Ectodermal cell (in vitro differentiated cells): ENCODE measurements at regions not wholly inside any gene's neighbourhood (a gene's known extent, or its start where the extent isn't known, plus 50 kb on each side); places are given as distances from the start of the nearest gene placed in this dataset.
A peak's percentile ranks its signal among the peaks of the same experiment; 100 is the strongest.

Experiments used
- H3K27ac ChIP-seq: 2 replicates; pipeline ENCODE4 v1.7.0; 2013; ENCODE audit warnings: mild to moderate bottlenecking, low read depth, low read length; ENCODE audit not compliant: insufficient read depth, poor library complexity, severe bottlenecking
- H3K27me3 ChIP-seq: 2 replicates; pipeline ENCODE4 v1.7.0; 2013; ENCODE audit warnings: mild to moderate bottlenecking, low read length; ENCODE audit not compliant: insufficient read depth, control insufficient read depth, poor library complexity, severe bottlenecking
- H3K36me3 ChIP-seq: one replicate; pipeline ENCODE4 v1.7.0; 2013; ENCODE audit warnings: low read length; ENCODE audit not compliant: control insufficient read depth, insufficient read depth
- H3K4me1 ChIP-seq: one replicate; pipeline ENCODE4 v1.7.0; 2013; ENCODE audit warnings: low read length; ENCODE audit not compliant: control insufficient read depth, insufficient read depth
- H3K4me3 ChIP-seq: 2 replicates; pipeline ENCODE4 v1.7.0; 2013; ENCODE audit warnings: low read depth, low read length, control low read depth; ENCODE audit not compliant: insufficient read depth
- H3K9me3 ChIP-seq: 2 replicates; pipeline ENCODE4 v1.7.0; 2013; ENCODE audit warnings: mild to moderate bottlenecking, low read length, moderate library complexity; ENCODE audit not compliant: control insufficient read depth
- WGBS, 2 experiments: methylation state at CpG; one replicate each; pipeline ENCODE4 v1.1.7; 2013; ENCODE audit warnings: missing lambda C conversion rate in 2 of 2; 5-methylcytosine and 5-hydroxymethylcytosine counted together

DNA sequence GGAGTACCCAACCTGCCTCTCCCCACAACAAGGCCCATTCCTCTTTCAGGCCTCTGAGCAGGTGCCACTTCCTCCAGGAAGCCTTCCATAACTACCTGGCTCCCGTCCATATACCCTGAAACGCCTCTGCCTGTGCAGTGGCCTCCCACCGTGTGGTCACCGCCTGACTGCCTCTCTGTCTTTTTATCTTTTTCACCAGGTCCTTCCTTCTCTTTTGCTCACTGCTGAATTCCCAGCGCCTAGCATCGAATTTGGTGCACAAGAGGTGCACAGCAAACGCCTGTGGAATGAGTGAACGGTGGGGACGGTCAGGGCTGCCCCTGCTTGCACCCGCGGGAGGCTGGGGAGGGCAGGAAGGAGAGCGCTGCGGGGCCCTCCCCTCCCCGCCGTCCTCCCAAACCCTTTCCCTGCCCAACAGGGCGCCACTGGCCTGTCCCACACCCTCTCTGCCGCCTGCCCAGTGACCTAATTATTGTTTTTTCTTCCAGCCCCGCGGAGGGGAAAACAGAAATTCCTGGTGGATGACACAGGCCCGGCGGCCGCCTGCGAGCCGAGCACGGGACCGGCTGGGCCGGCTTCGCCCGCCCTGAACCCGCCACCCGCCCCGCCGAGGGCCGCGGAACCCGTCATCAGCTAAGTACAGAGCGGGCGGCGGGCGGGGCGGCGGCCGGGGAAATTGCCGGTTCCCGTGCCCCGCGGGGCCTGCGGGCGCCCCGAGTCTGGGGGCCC lies 140.1 kb downstream of the SMAD6 start:
- H3K27ac ChIP-seq: no peak overlapping the region
- WGBS, 2 experiments: 5 to 7% methylated on average over 50 of the region's 50 CpGs
- peak overlapping the region; percentile 30 for H3K4me3 ChIP-seq
- H3K4me1 ChIP-seq: peaks cover 4% of the 10 kb centered on the region
- no peaks in the 10 kb centered on the region for H3K36me3 ChIP-seq
- no peaks in the 10 kb centered on the region for H3K9me3 ChIP-seq
- H3K27me3 ChIP-seq: peaks cover 41% of the 10 kb centered on the region

DNA sequence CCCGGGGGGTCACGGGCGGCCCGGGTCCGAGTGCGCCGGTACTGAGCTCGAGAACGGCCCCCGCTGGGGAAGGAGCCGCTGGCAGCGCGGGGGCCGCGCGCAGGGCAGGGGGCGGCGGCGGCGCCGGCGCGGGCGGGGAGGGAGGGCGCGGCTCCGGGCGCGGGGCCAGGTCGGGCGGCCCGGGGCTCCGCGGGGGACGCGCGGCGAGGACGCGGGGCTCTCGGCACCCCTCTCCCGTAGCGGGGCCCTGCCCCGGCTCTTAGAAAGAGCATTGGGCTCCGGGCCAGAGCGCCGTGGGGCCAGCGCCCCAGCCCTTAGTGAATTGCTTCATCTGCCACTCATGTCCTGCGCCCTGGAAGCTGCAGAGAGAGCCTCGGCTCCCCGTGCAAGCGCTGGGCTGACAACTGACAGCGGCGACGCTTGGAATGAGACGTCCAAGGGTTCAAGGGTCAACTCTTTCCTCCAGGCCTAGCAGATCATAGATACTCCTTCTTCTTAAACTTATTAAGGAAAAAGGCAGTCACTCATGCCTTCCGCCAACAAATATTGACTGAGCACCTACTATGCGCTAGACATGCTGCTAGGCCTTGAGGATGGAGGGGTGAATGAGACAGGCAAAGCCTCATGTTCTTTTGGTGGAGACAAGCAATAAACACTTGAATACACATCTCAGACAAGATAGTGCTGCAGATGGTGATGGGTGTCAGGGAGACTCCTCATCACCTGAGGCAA lies 140.8 kb downstream of the SMAD6 start:
- Histone ChIP-seq H3K36me3 (no peaks in the 10 kb centered on the region), H3K9me3 (no peaks in the 10 kb centered on the region), H3K27me3 (peaks cover 41% of the 10 kb centered on the region), H3K27ac (no peak overlapping the region), H3K4me1 (peaks cover 4% of the 10 kb centered on the region), H3K4me3 (peak overlapping the region; percentile 30)
- 5% methylated on average over 58 of the region's 58 CpGs for WGBS, 2 experiments

DNA sequence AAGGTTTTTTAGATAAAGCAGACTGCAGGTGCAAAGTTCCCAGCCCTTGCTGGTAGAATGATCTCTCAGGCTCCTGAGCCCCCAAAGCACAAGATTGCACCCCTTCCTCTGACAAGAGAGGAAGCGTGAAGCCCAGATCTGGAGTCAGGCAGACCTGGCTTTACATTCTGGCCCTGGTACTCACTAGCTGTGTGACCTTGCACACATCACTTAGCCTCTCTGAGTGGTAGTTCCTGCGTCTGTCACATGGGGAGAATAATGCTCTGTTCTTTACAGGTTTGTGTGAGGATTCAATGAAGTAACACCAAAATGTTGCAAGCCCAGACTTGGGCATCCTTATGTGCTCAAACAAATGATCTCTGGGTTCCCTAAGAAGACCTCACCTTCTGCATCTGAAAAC lies 141.5 kb downstream of the SMAD6 start:
- Histone ChIP-seq H3K4me3 (no peak overlapping the region), H3K4me1 (no peaks in the 10 kb centered on the region), H3K27ac (no peak overlapping the region), H3K27me3 (peaks cover 41% of the 10 kb centered on the region), H3K36me3 (no peaks in the 10 kb centered on the region), H3K9me3 (no peaks in the 10 kb centered on the region)
- WGBS, 2 experiments: 89 to 96% methylated on average over 2 of the region's 2 CpGs

DNA sequence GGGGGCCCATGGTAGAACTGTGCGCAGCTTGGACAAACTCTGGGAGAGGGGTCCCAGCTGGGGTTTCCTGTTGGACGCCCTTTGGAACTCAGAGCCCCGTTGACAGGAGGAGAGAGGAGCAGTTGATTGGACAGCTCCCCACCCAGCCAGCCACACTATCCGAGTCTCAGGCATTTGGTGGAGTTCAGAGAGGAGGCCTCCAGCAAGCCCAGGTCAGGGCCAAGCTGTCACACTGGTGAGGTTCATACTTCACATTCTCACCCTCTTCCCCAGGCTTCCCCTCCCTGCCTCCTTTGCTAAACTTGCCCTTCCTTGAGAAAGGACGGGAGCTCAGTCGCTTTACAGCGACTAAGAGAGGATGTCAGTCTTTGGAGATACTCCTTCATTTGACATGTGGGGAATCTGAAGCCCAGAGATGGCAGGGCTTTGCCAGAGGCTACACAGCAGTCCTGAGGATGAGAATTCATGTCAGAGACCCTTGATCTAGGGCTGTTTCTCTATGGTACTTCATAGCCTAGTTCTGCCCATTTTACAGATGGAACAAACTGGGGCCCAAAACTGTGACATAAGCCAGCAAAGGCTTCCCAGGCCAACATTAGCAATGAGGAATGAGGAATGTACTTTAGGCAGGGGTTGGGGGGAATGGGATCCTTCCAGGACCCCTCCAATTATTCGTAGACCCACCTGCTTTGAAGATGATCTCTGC lies 142.2 kb downstream of the SMAD6 start:
- Histone ChIP-seq H3K27me3 (peaks cover 41% of the 10 kb centered on the region), H3K36me3 (no peaks in the 10 kb centered on the region), H3K9me3 (no peaks in the 10 kb centered on the region), H3K27ac (no peak overlapping the region), H3K4me3 (no peak overlapping the region), H3K4me1 (no peaks in the 10 kb centered on the region)
- 82 to 85% methylated on average over 8 of the region's 8 CpGs for WGBS, 2 experiments

DNA sequence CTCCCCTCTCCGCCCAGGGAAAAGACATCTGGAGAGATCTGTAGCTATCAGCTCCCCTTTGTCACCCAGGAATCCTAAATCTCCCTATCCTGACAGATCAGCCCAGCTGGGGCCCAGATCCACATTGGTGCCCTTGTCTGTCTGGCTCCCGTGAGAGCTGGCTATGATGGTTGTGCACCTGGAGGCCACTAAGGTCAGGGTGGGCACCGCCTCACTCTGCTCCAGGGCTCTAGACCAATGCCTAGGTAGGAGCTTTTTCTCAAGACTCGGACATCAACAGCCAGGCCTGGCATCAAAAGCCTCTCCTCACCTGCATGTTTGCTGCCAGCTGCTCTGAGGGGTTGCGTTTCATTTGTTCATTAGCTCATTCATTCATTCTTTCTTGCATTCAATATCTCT lies 142.7 kb downstream of the SMAD6 start:
- Histone ChIP-seq H3K4me1 (peaks cover under 1% of the 10 kb centered on the region), H3K36me3 (no peaks in the 10 kb centered on the region), H3K27me3 (peaks cover 41% of the 10 kb centered on the region), H3K9me3 (no peaks in the 10 kb centered on the region), H3K4me3 (no peak overlapping the region), H3K27ac (no peak overlapping the region)
- 92 to 97% methylated on average over 5 of the region's 5 CpGs for WGBS, 2 experiments

DNA sequence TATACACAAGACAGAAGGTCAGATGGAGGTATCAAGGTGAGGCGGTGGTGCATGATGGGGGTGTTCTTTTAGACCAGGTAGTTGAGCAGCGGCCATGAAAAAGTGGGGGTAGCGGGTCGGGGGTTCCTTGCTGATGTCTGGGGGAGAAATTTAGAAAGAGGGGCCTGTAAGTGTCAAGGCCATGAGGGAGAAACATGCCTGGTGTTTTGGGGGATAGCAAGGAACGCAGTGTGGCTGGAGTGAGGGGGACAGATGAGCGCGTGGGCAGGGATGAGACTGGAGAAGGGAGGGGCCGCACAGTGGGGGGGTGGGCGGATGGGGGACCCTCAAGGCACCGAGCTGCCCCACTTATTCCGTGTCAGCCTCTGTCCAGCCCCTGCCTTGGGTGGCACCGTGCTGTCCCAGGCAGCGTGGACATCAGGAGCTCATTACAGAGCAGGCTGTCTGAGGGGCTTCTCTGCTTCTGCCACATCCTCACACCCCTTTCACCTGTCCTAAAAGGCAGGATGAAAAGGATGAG lies 143.3 kb downstream of the SMAD6 start:
- 89 to 90% methylated on average over 13 of the region's 13 CpGs for WGBS, 2 experiments
- Histone ChIP-seq H3K36me3 (no peaks in the 10 kb centered on the region), H3K27ac (no peak overlapping the region)

DNA sequence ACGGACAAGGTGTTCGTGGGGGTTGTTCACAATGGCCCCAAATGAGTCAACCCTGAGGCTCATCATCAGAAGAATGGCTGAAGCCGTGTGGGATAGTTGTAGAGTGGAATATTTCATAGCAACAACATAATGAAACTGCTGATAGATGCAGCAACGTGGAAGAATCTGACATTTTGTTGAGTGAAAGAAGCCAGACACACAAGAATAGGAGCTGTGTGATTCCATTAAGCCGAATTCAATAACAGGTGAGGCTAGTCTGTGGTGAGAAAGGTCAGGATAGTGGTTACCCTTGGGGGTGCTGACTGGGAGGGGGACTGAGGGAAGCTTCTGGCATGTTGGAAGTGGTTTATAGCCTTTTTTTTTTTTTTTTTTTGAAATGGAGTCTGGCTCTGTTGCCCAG lies 144.0 kb downstream of the SMAD6 start:
- Histone ChIP-seq H3K9me3 (no peaks in the 10 kb centered on the region), H3K4me1 (peaks cover 9% of the 10 kb centered on the region), H3K4me3 (no peak overlapping the region), H3K27ac (no peak overlapping the region), H3K36me3 (no peaks in the 10 kb centered on the region), H3K27me3 (peaks cover 36% of the 10 kb centered on the region)
- 89 to 92% methylated on average over 5 of the region's 5 CpGs for WGBS, 2 experiments

More for the DNA sequence above, 143.3 kb downstream of the SMAD6 start:
- Histone ChIP-seq H3K4me1 (peaks cover 5% of the 10 kb centered on the region), H3K9me3 (no peaks in the 10 kb centered on the region), H3K27me3 (peaks cover 41% of the 10 kb centered on the region), H3K4me3 (no peak overlapping the region)

DNA sequence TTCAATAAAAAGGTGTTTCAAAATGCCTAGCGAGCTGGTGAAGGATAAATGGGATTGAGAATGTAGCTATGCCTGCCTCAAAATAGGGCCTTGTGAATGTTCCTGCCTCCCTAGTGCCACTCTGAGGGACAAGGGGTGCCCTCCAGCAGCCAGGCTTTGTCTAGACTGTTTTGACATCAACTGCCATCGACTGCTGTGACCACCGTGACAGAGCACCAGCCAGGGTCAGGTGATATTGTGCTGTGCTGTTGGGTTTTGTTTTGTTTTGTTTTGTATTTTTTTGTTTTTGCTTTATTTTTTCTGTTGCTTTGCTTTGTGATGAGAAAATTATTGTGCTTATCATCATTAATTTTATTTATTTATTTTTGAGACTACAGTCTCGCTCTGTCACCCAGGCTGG lies 144.8 kb downstream of the SMAD6 start:
- H3K27me3 ChIP-seq: peaks cover 32% of the 10 kb centered on the region
- H3K4me1 ChIP-seq: peaks cover 9% of the 10 kb centered on the region

DNA sequence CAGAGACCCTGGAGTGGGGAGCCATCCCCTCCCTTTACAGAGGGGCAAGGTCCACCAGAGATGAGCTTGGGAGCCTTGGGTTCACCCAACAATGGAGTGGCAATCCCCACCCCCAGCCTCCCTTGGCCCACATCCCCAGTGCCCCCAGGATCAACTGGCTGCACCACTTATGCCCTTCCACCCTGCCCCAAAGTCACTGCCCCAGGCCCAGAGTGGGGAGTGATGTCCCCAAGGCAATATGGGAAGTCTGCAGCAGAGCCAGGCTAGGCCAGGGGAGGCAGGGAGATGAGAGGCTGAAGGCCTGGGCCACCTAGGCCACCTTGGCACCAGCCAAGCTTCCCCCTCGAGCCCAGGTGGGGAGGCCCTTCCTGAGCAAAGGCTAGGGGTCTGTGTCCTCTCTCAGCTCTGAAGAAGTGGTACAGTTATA lies 145.5 kb downstream of the SMAD6 start:
- H3K4me1 ChIP-seq: peaks cover 9% of the 10 kb centered on the region
- 88 to 89% methylated on average over 1 of the region's 1 CpG for WGBS, 2 experiments
- H3K27ac ChIP-seq: no peak overlapping the region
- H3K4me3 ChIP-seq: no peak overlapping the region
- no peaks in the 10 kb centered on the region for H3K9me3 ChIP-seq
- H3K27me3 ChIP-seq: peaks cover 33% of the 10 kb centered on the region
- no peaks in the 10 kb centered on the region for H3K36me3 ChIP-seq

More for the DNA sequence above, 144.8 kb downstream of the SMAD6 start:
- Histone ChIP-seq H3K9me3 (no peaks in the 10 kb centered on the region), H3K27ac (no peak overlapping the region), H3K4me3 (no peak overlapping the region), H3K36me3 (no peaks in the 10 kb centered on the region)
- 95 to 98% methylated on average over 4 of the region's 4 CpGs for WGBS, 2 experiments

DNA sequence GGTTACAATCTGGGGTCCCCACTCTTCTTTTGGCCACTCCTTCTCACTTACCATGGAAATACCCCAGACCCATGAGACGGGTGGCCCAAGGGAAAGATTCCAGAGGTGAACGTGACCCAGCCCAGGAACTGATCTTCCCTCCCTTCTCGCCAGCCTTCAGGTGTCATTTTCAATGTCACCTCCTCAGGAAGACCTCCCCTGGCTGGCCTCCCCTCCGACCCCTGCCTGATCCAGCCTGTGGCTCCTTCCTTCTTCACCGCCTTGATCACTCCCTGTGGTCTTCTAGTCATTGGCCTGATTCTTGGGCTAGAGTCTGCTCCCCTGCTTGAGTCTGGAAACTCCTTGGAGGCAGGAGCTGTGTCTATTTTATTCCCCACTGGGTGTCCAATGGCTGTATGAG lies 146.1 kb downstream of the SMAD6 start:
- H3K4me1 ChIP-seq: peaks cover 9% of the 10 kb centered on the region
- WGBS, 2 experiments: 89 to 93% methylated on average over 5 of the region's 5 CpGs

More for the DNA sequence above, 146.1 kb downstream of the SMAD6 start:
- H3K36me3 ChIP-seq: no peaks in the 10 kb centered on the region
- H3K27me3 ChIP-seq: peaks cover 33% of the 10 kb centered on the region
- H3K27ac ChIP-seq: no peak overlapping the region
- H3K4me3 ChIP-seq: no peak overlapping the region
- no peaks in the 10 kb centered on the region for H3K9me3 ChIP-seq
